Endometrium (tissue), 2 donors: ENCODE measurements at regions not wholly inside any gene's neighbourhood (a gene's known extent, or its start where the extent isn't known, plus 50 kb on each side); places are given as distances from the start of the nearest gene placed in this dataset.

Source experiments
- FAIRE-seq: peaks from 2 replicates; lab custom pipeline; 2012; peaks lifted over from hg19 to GRCh38; lab: Jason Lieb, UNC
- donor health status: control.
- donor health status: control.

- no peak for FAIRE-seq
These were observed 244.4 kb downstream of the LRRIQ3 start for GRCh38 chr1:73953586-73953985.

GRCh38 chr1:73953186-73953585 lies 244.8 kb downstream of the LRRIQ3 start:
- FAIRE-seq: no peak

- FAIRE-seq: no peak
These were observed 249.9 kb downstream of the LRRIQ3 start for GRCh38 chr1:73948055-73948454.

GRCh38 chr1:73947009-73947408 lies 251.0 kb downstream of the LRRIQ3 start:
- no peak for FAIRE-seq

- no peak for FAIRE-seq
These were observed 254.7 kb downstream of the LRRIQ3 start for GRCh38 chr1:73943270-73943669.

GRCh38 chr1:73930293-73930692 lies 267.7 kb downstream of the LRRIQ3 start:
- FAIRE-seq: no peak

GRCh38 chr1:73914951-73915350 lies 283.0 kb downstream of the LRRIQ3 start:
- no peak for FAIRE-seq

GRCh38 chr1:73913025-73913424 lies 285.0 kb downstream of the LRRIQ3 start:
- no peak for FAIRE-seq

GRCh38 chr1:73911849-73912248 lies 286.1 kb downstream of the LRRIQ3 start:
- no peak for FAIRE-seq

GRCh38 chr1:73910466-73910865 lies 287.5 kb downstream of the LRRIQ3 start:
- FAIRE-seq: no peak

- no peak for FAIRE-seq
These were observed 287.9 kb downstream of the LRRIQ3 start for GRCh38 chr1:73910062-73910461.

- no peak for FAIRE-seq
These were observed 288.9 kb downstream of the LRRIQ3 start for GRCh38 chr1:73909043-73909562.

GRCh38 chr1:73907051-73907450 lies 290.9 kb downstream of the LRRIQ3 start:
- FAIRE-seq: no peak

- no peak for FAIRE-seq
These were observed 294.9 kb downstream of the LRRIQ3 start for GRCh38 chr1:73903092-73903491.

GRCh38 chr1:73901738-73902137 lies 296.2 kb downstream of the LRRIQ3 start:
- no peak for FAIRE-seq

- FAIRE-seq: no peak
These were observed 298.7 kb downstream of the LRRIQ3 start for GRCh38 chr1:73899311-73899710.

GRCh38 chr1:73898540-73898939 lies 299.4 kb downstream of the LRRIQ3 start:
- FAIRE-seq: no peak

GRCh38 chr1:73887412-73887811 lies 310.6 kb downstream of the LRRIQ3 start:
- no peak for FAIRE-seq

- no peak for FAIRE-seq
These were observed 311.3 kb downstream of the LRRIQ3 start for GRCh38 chr1:73886716-73887115.

GRCh38 chr1:73874806-73875205 lies 323.2 kb downstream of the LRRIQ3 start:
- FAIRE-seq: no peak

GRCh38 chr1:73868810-73869336 lies 329.1 kb downstream of the LRRIQ3 start:
- no peak for FAIRE-seq

- FAIRE-seq: no peak
These were observed 335.6 kb downstream of the LRRIQ3 start for GRCh38 chr1:73862355-73862754.

- no peak for FAIRE-seq
These were observed 337.5 kb downstream of the LRRIQ3 start for GRCh38 chr1:73860421-73860950.

GRCh38 chr1:73859227-73859626 lies 338.7 kb downstream of the LRRIQ3 start:
- FAIRE-seq: no peak
